BJ (cell line): ENCODE measurements at regions not wholly inside any gene's neighbourhood (a gene's known extent, or its start where the extent isn't known, plus 50 kb on each side); places are given as distances from the start of the nearest gene placed in this dataset.
"Not testable (repeated sequence)": the region's sequence is repeated elsewhere in the genome, so short reads cannot be mapped to it uniquely, and the experiment has no call there.

Experiments used
- CTCF ChIA-PET: fragments of 350-600 bp; formaldehyde crosslinking; extraction: SDS; loops from one replicate; lab custom pipeline; 2021; ENCODE audit warnings: antibody characterized with exemption, inconsistent platforms; lab: Yijun Ruan, JAX
- POLR2A ChIA-PET: fragments of 300-600 bp; sonication (Branson Sonifier 250); formaldehyde crosslinking; extraction: SDS; loops from one replicate; lab custom pipeline; 2021; ENCODE audit warnings: antibody characterized with exemption; lab: Charles Lee
- DNase-seq: peaks from one replicate; pipeline ENCODE4 v3.0.0-alpha.2; 2011; ENCODE audit warnings: low read depth
- H3K27me3 ChIP-seq: 2 replicates; pipeline ENCODE4 v1.6.0; 2011; ENCODE audit warnings: low read length; ENCODE audit not compliant: control insufficient read depth, insufficient read depth
- H3K36me3 ChIP-seq: 2 replicates; pipeline ENCODE4 v1.5.1; 2011; ENCODE audit warnings: low read length; ENCODE audit not compliant: control insufficient read depth, insufficient read depth
- H3K4me3 ChIP-seq: 2 replicates; pipeline ENCODE4 v1.5.1; 2011; ENCODE audit warnings: low read depth, mild to moderate bottlenecking, control low read depth, low read length
- TF ChIP-seq, protein P1 (sequence below): IDR thresholded peaks from 2 replicates; pipeline ENCODE4 v1.5.1; 2011; ENCODE audit warnings: low read depth, mild to moderate bottlenecking, control low read depth, inconsistent platforms, low read length, moderate library complexity; ENCODE audit not compliant: insufficient read depth

DNA sequence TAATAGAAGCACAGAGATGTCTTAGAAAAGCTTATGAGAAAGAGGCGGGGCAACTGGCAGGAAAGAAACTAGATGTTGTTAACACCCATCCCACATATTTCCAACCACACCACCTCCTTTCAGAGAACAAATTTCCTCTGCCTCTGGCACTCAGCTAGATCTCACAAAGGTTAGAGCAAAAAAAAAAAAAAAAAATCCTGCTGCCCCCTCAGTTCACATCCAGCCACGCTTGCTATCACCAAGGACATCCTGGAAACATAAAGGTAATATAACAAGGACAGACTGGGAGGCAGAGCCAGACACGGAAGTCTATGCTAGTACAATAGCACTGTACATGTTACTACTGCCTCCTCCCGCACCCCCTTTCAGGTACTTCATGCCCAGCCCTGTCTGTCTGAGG, 238.0 kb upstream of the PTGER4 start:
- TF ChIP-seq, protein P1, sequence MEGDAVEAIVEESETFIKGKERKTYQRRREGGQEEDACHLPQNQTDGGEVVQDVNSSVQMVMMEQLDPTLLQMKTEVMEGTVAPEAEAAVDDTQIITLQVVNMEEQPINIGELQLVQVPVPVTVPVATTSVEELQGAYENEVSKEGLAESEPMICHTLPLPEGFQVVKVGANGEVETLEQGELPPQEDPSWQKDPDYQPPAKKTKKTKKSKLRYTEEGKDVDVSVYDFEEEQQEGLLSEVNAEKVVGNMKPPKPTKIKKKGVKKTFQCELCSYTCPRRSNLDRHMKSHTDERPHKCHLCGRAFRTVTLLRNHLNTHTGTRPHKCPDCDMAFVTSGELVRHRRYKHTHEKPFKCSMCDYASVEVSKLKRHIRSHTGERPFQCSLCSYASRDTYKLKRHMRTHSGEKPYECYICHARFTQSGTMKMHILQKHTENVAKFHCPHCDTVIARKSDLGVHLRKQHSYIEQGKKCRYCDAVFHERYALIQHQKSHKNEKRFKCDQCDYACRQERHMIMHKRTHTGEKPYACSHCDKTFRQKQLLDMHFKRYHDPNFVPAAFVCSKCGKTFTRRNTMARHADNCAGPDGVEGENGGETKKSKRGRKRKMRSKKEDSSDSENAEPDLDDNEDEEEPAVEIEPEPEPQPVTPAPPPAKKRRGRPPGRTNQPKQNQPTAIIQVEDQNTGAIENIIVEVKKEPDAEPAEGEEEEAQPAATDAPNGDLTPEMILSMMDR, result no peak
- ChIA-PET CTCF (interaction anchor here (1.7 kb wide), 1 partner anchor 11 kb away, joined by 4 read pairs; no protein-coding TSS in a partner anchor), POLR2A (no interaction called here)
- Histone ChIP-seq H3K27me3 (no peaks in the 10 kb centered on the region), H3K4me3 (no peak overlapping the region), H3K36me3 (no peaks in the 10 kb centered on the region)
- no peak for DNase-seq

DNA sequence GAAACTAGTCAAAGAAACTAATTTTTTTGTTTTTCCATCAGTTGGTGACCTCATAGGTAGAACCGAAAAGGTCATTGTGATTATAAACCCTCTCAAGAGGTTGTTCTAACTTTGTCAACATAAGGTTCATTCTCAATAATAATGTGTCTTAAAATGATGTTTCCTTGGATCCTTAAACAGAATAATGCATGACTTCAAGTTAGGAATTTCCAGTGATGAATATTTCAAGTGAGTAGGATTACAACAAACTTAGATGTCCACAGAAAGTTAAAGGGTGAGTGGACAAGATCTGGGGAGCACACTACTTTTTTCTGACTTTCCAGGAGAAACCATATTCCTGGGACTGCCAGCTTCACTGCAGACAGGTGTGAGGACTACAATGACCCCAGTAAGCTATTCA, 239.0 kb upstream of the PTGER4 start:
- Histone ChIP-seq H3K4me3 (no peak overlapping the region), H3K27me3 (no peaks in the 10 kb centered on the region), H3K36me3 (no peaks in the 10 kb centered on the region)
- ChIA-PET CTCF (interaction anchor here (1.7 kb wide), 1 partner anchor 10 kb away, joined by 4 read pairs; no protein-coding TSS in a partner anchor), POLR2A (no interaction called here)
- TF ChIP-seq, protein P1, result no peak
- no peak for DNase-seq

DNA sequence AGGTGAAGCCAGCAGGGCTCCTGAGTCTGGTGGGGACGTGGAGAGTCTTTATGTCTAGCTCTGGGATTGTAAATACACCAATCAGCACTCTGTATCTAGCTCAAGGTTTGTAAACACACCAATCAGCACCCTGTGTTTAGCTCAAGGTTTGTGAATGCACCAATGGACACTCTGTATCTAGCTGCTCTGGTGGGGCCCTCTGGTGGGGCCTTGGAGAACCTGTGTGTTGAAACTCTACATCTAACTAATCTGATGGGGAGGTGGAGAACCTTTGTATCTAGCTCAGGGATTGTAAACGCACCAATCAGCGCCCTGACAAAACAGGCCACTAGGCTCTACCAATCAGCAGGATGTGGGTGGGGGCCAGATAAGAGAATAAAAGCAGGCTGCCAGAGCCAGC, 240.6 kb upstream of the PTGER4 start:
- H3K27me3 ChIP-seq, H3K4me3 ChIP-seq, H3K36me3 ChIP-seq, DNase-seq, CTCF ChIA-PET, POLR2A ChIA-PET: not testable (repeated sequence)

DNA sequence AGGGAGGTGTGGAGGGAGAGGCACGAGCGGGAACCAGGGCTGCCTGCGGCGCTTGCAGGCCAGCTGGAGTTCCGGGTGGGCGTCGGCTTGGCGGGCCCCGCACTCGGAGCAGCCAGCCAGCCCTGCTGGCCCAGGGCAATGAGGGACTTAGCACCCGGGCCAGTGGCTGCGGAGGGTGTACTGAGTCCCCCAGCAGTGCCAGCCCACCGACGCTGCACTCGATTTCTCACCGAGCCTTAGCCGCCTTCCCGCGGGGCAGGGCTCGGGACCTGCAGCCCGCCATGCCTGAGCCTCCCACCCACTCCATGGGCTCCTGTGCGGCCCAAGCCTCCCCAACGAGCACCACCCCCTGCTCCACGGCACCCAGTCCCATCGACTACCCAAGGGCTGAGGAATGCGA, 241.1 kb upstream of the PTGER4 start:
- H3K36me3 ChIP-seq, CTCF ChIA-PET, H3K4me3 ChIP-seq, H3K27me3 ChIP-seq, POLR2A ChIA-PET, DNase-seq: not testable (repeated sequence)

DNA sequence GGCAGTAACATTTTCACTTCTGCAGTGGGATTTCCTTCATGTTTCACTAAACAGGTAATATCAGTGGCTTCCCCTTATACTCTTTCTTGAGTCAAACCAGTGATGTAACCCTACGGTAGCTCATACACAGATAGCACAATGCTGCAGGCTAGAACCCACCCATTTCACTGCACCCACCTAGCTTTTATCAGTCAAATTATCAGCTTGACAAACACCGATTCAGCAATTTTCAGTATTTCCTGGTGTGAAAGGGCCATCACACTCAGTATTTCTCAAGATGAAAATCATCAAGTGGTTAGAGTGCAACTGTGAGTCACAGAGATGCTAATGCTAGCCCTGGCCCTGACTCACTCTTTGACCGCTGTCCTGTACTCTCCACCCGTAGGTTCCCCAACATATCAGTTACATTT, 242.3 kb upstream of the PTGER4 start:
- Histone ChIP-seq H3K4me3 (no peak overlapping the region), H3K36me3 (no peaks in the 10 kb centered on the region), H3K27me3 (no peaks in the 10 kb centered on the region)
- TF ChIP-seq, protein P1, result no peak
- CTCF ChIA-PET, result no interaction called here
- no peak for DNase-seq
- POLR2A ChIA-PET, result no interaction called here

DNA sequence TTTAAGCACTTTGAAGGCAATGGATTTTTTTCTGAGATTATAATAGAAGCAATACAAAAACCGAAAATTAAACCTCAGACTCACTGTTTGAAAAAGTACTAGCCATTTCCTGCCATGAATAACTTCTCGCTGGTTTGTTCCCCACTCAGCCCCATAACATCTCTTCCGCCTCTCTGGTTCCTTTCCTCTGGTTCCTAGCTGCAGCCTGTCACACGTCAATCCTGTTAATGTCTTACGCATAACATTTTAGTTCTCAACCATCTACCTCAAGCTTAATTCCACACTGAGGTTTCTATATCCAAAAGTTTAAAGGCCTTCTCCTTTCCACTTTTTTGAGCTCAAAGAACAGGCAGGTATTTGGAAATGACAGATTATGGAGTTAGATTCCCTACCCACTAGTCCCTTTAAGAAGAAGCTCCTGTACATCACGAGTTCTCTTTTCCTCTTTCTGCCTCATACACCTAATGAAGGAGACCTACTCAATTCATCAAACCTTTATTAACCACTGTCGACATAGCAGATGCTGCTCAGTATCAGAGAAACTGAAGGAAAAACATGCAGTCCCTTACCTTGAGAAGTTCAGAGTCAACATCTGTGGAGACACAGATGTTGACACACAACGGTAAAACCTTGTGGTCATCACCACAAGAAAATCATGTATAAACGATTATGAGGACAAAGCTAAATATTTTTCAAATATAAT, 243.0 kb upstream of the PTGER4 start:
- ChIA-PET CTCF (no interaction called here), POLR2A (no interaction called here)
- no peaks in the 10 kb centered on the region for H3K27me3 ChIP-seq
- TF ChIP-seq, protein P1, result no peak
- no peak for DNase-seq
- H3K4me3 ChIP-seq, result no peak overlapping the region
- H3K36me3 ChIP-seq, result no peaks in the 10 kb centered on the region

DNA sequence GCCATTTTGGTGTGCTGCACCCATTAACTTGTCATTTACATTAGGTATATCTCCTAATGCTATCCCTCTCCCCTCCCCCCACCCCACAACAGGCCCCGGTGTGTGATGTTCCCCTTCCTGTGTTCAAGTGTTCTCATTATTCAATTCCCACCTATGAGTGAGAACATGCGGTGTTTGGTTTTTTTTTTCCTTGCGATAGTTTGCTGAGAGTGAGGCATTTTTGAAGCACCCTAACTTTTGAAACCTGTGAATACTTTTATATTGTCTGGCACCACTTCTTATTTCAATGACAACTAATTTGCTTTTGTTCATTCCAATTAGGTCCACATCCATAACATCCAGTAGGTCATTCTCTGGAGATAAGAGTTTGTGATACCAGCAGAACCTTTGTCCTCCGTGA, 244.0 kb upstream of the PTGER4 start:
- H3K27me3 ChIP-seq, H3K36me3 ChIP-seq, CTCF ChIA-PET, POLR2A ChIA-PET, H3K4me3 ChIP-seq, DNase-seq: not testable (repeated sequence)
